ENCODE measurements at regions not wholly inside any gene's neighbourhood (a gene's known extent, or its start where the extent isn't known, plus 50 kb on each side); places are given as distances from the start of the nearest gene placed in this dataset.
A peak's percentile ranks its signal among the peaks of the same experiment; 100 is the strongest.

DNA sequence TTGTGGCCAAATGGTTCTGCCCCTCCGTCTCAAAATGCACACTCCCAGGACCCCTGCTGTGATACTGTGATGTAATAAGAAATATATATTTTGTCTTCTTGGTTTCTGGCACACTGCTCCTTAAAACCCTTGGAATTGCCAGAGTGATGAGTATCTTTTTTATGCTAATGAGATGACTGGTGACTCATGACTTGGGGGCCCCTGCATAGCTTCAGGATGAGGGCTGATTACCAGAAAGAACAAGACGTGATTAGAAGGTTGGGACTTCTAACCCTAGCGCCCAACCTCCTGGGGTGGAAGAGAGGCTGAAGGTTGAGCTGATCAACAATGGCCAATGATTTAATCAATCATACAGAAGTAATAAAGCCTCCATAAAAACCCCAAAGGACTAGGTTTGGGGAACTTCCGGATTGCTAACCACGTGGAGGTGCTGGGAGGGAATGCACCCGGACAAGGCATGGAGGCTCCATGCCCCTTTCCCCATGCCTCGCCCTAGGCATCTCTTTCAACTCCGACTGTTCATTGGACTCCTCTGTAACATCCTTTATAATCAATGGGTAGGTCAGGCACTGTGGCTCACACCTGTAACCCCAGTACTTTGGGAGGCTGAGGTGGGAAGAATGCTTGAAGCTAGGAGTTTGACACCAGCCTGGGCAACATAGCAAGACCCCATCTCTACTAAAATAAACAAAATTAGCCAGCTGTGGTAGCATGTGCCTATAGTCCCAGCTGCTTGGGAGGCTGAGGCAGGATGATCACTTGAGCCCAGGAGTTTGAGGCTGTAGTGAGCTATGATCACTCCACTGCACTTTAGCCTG, 89.1 kb downstream of the HS1BP3 start (continued):
- TF ChIP-seq, protein P1, sequence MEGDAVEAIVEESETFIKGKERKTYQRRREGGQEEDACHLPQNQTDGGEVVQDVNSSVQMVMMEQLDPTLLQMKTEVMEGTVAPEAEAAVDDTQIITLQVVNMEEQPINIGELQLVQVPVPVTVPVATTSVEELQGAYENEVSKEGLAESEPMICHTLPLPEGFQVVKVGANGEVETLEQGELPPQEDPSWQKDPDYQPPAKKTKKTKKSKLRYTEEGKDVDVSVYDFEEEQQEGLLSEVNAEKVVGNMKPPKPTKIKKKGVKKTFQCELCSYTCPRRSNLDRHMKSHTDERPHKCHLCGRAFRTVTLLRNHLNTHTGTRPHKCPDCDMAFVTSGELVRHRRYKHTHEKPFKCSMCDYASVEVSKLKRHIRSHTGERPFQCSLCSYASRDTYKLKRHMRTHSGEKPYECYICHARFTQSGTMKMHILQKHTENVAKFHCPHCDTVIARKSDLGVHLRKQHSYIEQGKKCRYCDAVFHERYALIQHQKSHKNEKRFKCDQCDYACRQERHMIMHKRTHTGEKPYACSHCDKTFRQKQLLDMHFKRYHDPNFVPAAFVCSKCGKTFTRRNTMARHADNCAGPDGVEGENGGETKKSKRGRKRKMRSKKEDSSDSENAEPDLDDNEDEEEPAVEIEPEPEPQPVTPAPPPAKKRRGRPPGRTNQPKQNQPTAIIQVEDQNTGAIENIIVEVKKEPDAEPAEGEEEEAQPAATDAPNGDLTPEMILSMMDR (IDR thresholded peaks at IDR 0.05 in 2 of 3, conservative IDR thresholded peaks at IDR 0.05 in 1 of 3; ENCODE audit: insufficient read depth in 2 of 3, low read depth in 1 of 3, low read length in 3 of 3) = no peak
- TF ChIP-seq, protein P2, sequence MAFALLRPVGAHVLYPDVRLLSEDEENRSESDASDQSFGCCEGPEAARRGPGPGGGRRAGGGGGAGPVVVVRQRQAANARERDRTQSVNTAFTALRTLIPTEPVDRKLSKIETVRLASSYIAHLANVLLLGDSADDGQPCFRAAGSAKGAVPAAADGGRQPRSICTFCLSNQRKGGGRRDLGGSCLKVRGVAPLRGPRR (CRISPR knock-in tag; IDR thresholded peaks at IDR 0.05) = no peak
- TF ChIP-seq ARNT (IDR thresholded peaks at IDR 0.05) = no peak
- TF ChIP-seq ZNF197 (CRISPR knock-in tag; IDR thresholded peaks at IDR 0.05; ENCODE audit: low read depth) = no peak
- no peak for TF ChIP-seq PHB (CRISPR knock-in tag; IDR thresholded peaks at IDR 0.05)
- TF ChIP-seq, protein P3, sequence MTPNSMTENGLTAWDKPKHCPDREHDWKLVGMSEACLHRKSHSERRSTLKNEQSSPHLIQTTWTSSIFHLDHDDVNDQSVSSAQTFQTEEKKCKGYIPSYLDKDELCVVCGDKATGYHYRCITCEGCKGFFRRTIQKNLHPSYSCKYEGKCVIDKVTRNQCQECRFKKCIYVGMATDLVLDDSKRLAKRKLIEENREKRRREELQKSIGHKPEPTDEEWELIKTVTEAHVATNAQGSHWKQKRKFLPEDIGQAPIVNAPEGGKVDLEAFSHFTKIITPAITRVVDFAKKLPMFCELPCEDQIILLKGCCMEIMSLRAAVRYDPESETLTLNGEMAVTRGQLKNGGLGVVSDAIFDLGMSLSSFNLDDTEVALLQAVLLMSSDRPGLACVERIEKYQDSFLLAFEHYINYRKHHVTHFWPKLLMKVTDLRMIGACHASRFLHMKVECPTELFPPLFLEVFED (CRISPR knock-in tag; conservative IDR thresholded peaks at IDR 0.05) = no peak
- TF ChIP-seq PHF20 (IDR thresholded peaks at IDR 0.05; ENCODE audit: partially characterized antibody) = no peak
- no peak for TF ChIP-seq ZBTB1 (CRISPR knock-in tag; IDR thresholded peaks at IDR 0.05; ENCODE audit: borderline replicate concordance, low read depth)
- 0 out of 2 replicates have a peak, but pooled peaks have one; percentile 32 for TF ChIP-seq ZNF584 (CRISPR knock-in tag; IDR thresholded peaks at IDR 0.05; ENCODE audit: low read depth)
- no peak for TF ChIP-seq STAT5B (CRISPR knock-in tag; IDR thresholded peaks at IDR 0.05)
- TF ChIP-seq PHB2 (IDR thresholded peaks at IDR 0.05; ENCODE audit: low read depth) = no peak
- no peak for TF ChIP-seq FIP1L1 (IDR thresholded peaks at IDR 0.05; ENCODE audit: low read depth, low read length, poor library complexity, severe bottlenecking)
- no peak for TF ChIP-seq SMC3 (conservative IDR thresholded peaks at IDR 0.05; ENCODE audit: insufficient read depth, low read depth, low read length)
- TF ChIP-seq, protein P4, sequence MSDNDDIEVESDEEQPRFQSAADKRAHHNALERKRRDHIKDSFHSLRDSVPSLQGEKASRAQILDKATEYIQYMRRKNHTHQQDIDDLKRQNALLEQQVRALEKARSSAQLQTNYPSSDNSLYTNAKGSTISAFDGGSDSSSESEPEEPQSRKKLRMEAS (CRISPR knock-in tag; IDR thresholded peaks at IDR 0.05) = peak; percentile 61
- no peak for TF ChIP-seq RAD51 (IDR thresholded peaks at IDR 0.05; ENCODE audit: borderline replicate concordance, low read depth)
- TF ChIP-seq ZNF354B (CRISPR knock-in tag; IDR thresholded peaks at IDR 0.05) = no peak
- TF ChIP-seq DDX20 (tag; IDR thresholded peaks at IDR 0.05; ENCODE audit: low read depth) = no peak
- no peak for TF ChIP-seq ZNF717 (CRISPR knock-in tag; IDR thresholded peaks at IDR 0.05)
- TF ChIP-seq CBFA2T2 (conservative IDR thresholded peaks at IDR 0.05) = no peak
- no peak for TF ChIP-seq HDAC2 (IDR thresholded peaks at IDR 0.05)
- TF ChIP-seq, protein P5, sequence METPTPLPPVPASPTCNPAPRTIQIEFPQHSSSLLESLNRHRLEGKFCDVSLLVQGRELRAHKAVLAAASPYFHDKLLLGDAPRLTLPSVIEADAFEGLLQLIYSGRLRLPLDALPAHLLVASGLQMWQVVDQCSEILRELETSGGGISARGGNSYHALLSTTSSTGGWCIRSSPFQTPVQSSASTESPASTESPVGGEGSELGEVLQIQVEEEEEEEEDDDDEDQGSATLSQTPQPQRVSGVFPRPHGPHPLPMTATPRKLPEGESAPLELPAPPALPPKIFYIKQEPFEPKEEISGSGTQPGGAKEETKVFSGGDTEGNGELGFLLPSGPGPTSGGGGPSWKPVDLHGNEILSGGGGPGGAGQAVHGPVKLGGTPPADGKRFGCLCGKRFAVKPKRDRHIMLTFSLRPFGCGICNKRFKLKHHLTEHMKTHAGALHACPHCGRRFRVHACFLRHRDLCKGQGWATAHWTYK (CRISPR knock-in tag; IDR thresholded peaks at IDR 0.05) = no peak
- no peak for TF ChIP-seq POLR2AphosphoS5 (IDR thresholded peaks at IDR 0.05; ENCODE audit: control insufficient read depth, insufficient read depth, low read depth, low read length)
